HG03571 (cell line): ENCODE measurements at regions not wholly inside any gene's neighbourhood (a gene's known extent, or its start where the extent isn't known, plus 50 kb on each side); places are given as distances from the start of the nearest gene placed in this dataset.
"Not testable (repeated sequence)": the region's sequence is repeated elsewhere in the genome, so short reads cannot be mapped to it uniquely, and the experiment has no call there.

Experiments used
- ATAC-seq: cut with Tn5 transposase; IDR thresholded peaks from one replicate; pipeline ENCODE4 v1.9.1; 2021; ENCODE audit not compliant: unreplicated experiment

DNA sequence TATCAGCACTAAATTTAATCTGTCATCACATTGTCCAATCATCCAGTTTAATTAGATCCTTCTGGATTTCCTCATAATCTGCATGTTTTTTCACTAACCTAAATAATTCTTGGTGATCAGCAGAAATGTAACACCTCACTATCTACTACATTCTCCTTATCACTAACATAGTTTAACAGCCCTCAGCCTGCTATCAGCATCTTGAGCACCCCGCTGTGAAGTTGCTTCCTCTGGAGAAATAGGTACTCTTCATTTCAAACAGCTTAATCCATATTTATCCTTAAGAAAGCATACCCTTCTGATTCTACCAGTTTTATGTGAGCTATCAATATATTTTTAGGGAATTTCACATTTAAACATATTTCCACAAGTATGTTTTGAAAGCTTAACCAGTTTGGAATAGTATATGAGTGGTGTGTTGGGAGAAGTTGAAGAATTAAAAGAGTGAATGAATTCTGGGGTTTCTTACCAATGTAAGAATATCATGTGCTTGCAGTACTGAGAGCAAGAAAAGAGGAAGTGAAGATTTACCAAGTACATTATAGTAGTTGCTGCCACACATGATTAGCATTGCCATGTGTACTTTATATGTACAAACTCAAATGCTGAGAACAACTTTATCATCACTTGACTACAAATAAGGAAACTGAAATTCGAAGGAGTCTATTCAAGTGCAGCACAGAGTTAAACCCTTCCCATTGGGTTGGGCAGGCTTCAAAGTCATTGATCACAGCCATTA lies 771.1 kb upstream of the ADGRL4 start:
- peak; percentile 100 for ATAC-seq

DNA sequence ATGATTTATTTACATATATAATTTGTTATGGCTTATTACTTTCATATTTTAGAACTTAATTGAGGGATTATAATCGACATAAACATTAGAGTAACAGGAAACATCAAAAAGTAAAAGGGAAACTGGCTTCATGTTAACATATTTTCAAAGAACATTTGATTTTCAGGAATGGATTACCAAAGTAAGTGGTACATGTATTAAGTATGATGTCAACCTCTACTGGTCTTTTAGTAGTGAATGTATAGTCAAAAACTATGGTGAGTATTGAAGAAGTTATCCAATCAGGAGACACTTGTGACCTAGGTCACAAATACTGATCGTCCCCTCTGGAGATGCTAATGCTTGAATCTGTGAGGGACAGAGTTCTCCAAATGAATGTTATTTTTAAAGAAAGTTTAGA lies 768.9 kb upstream of the ADGRL4 start:
- ATAC-seq: no peak

- ATAC-seq: no peak
Observed at GRCh38 chr1:79773385-79773784, 766.9 kb upstream of the ADGRL4 start.

- ATAC-seq: no peak
Observed at GRCh38 chr1:79762461-79762860, 755.9 kb upstream of the ADGRL4 start.

- no peak for ATAC-seq
Observed at GRCh38 chr1:79760531-79760930, 754.0 kb upstream of the ADGRL4 start.

- no peak for ATAC-seq
Observed at GRCh38 chr1:79749607-79750006, 743.1 kb upstream of the ADGRL4 start.

DNA sequence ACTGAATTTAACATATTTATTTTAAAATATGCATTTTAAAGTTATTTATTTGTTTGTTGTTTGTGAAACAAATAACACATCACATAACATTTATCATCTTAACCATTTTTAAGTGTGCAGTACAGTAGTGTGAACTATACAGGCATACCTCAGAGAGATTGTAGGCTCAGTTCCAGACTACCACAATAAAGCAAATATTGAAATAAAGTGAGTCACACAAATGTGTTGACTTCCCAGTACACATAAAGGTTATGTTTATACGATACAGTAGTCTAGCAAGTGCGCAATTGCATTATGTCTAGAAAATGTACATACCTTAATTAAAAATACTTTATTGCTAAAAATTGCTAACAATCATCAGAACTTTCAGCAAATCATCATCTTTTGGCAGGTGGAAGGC lies 739.4 kb upstream of the ADGRL4 start:
- no peak for ATAC-seq

- no peak for ATAC-seq
Observed at GRCh38 chr1:79744746-79745145, 738.2 kb upstream of the ADGRL4 start.

DNA sequence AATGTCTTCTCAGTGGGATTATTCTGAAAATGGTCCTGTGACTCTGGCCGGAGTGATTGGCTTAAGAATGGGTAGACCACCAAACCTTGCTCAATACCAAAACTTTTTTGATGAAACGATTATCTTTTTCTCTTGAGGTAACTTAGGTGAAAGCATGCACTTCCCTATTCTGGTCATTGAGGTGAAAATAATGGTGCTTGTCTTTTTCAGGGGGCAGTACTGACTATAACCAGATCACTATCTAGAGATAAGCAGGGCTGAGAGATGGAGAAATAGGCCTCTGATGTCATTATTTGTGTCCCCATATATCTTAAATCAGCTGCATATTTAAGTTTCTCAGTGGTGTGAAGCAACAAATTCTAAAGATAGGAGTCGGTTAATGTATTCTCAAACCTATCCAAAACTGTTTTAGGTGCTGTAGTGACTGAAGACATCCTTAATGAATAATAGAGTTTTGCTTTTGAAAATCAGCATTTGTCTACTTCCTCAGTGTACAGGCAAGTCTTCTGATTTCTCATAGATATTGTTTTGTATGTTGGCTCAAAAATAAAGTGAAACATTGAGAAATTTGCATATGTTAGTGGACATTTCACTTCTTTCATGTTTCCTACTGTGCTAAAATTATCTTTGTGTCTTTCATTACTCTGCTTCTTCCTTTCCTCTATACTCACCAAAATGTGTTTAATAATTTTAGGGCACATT lies 735.3 kb upstream of the ADGRL4 start:
- ATAC-seq: peak; percentile 97

DNA sequence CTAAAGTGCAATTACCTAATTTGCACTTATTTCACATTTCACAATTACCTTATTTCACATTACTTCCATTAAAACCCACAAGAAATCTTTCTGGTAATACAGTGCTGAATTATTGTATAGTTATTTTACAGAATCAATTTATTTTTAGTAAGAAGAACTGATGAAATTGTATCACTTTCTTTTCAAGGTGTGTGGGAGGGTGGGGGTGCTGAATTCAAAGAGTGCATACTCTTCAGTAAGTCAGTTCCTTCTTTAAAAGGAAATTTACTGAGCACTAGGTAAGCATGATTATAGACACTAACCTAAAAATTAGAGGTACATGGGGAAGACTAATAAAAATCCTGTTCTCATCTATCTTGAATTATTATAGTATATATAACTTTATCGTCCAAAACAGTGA lies 731.6 kb upstream of the ADGRL4 start:
- no peak for ATAC-seq

DNA sequence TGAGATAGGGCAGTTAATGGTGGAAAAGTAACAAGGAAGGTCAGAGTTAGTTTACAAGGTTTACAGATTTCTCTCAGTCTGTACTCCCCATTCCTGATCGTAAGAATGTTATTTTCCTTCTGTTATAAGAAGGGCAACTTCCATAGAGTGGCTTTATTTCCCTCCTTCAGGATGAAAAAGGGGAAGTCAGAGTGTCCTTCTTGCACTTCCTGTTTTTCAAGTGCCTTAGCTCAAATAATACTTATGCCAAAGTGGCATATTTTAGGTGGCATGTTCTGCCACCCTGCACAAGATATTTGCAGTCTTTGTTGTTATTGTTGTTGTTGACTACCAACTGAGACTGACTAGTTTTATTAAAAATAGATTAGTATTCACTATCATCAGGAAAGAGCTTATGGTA lies 730.7 kb upstream of the ADGRL4 start:
- ATAC-seq: no peak

- ATAC-seq: no peak
Observed at GRCh38 chr1:79732950-79733349, 726.4 kb upstream of the ADGRL4 start.

DNA sequence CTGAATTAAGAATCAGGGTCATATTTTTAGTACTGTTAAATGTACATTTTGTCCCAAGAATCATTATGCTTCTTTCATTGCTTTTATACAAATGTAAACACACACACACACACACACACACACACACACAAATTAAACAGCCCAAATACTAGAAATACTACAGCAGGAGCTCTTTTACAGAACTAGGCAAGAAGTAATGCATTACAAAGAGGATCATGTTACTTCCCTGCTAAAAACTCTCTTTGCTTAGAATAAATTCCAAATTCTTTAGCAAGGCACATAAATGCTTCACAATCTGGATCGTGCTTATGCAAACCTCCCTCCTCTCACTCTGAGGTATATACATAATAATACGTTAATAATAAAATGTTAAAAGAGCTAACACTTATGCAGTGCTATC lies 720.4 kb upstream of the ADGRL4 start:
- ATAC-seq: no peak

DNA sequence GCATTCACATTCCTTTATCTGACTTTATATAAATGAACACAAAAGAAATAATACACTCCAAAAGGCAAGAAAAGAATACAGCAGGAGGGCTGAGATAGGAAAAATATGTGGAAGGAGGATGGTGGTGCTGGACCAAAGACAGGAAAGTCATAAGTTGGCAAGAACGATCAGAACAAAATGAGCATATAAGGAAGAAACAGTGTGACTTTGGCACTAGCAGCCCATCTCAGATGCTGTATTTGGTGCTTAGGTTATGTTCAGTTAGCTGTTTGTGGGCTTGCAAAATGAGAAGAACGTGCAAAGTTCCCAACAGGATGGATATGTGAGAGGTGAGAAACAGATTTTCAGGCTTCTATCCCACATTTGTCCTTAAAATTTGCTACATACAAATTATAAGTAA lies 719.8 kb upstream of the ADGRL4 start:
- no peak for ATAC-seq

GRCh38 chr1:79716447-79716846 lies 709.9 kb upstream of the ADGRL4 start:
- no peak for ATAC-seq

DNA sequence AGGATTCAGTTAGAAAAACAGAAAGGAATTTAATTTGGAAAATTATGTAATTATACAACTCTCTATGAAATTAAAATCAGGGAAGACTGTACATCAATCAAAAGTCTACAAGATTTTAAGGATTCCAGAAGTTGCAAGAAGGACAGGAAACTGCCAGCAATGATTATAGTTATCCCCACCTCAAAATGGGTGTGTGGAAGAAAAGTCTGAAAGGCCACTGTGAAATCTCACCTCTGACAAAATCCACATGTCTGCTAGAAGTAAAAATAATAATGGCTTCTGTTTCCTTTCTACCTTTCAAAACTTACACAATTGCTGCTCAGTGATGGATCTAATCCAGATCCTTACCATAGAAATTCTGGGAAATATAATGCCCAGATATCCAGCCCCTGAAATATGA lies 708.1 kb upstream of the ADGRL4 start:
- ATAC-seq: no peak

DNA sequence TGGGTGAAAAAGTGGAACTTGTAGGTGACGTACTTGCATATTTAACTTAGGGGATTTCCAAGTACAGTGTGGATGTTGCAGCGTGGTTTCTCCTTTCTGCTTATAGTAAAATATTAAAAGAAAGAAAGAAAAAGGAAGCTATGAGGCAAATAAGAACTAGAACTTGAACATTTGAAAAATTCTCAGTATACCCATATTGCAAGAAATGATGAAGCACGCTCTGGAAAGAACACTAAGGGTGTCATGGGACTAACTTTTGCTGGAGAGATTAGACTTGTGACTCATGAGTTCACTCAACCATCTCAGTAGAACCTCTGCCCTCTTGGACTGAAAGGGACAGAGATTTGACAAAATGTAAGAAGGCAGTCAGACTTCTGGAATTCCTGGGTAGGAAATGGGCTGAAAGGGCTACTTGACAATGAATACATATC lies 704.5 kb upstream of the ADGRL4 start:
- peak; percentile 88 for ATAC-seq

DNA sequence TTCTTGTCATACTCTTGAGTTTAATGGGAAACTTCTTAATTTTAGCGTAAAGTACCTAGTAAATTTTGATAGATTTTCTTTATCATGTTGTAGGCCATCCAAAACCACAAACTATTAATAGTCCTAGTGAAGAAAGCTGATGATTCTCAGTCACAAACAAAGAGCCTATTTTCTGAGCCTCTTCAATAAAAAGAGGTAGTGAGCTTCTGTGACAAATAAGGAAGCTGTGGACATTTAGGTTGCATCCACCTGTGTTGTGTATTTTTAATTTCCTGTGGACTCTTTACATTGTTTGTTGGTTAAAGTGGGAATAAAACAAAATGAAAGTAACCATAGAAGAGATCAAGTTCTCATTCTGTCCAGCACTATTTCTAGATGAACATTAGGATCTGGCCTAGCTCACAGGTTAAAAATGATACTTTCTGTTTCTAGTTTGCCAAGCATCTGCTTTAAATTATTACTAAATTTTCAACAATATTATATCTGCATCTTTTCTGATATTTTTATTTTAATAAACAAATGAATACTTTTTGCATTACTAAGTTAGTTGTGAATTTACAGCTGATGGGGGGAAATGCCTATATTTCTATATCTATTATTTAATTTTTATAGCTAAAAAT lies 702.2 kb upstream of the ADGRL4 start:
- no peak for ATAC-seq

- no peak for ATAC-seq
Observed at GRCh38 chr1:79705218-79705617, 698.7 kb upstream of the ADGRL4 start.

DNA sequence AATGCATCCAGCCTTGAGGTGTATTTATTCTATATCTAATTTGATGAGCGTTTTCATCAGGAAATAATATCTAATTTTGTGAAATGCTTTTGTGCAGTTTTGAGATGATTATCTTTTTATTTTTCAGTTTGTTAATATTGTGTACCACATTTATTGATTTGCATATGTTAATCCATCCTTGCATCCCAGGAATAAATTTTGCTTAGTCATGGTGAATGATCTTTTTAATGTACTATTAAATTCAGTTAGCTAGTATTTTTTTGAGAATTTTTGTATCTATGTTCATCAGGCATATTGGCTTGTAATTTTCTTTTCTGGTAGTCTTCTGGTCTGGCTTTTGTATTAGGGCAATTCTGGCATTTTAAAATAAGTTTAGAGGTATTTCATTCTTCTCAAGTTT lies 697.5 kb upstream of the ADGRL4 start:
- no peak for ATAC-seq

DNA sequence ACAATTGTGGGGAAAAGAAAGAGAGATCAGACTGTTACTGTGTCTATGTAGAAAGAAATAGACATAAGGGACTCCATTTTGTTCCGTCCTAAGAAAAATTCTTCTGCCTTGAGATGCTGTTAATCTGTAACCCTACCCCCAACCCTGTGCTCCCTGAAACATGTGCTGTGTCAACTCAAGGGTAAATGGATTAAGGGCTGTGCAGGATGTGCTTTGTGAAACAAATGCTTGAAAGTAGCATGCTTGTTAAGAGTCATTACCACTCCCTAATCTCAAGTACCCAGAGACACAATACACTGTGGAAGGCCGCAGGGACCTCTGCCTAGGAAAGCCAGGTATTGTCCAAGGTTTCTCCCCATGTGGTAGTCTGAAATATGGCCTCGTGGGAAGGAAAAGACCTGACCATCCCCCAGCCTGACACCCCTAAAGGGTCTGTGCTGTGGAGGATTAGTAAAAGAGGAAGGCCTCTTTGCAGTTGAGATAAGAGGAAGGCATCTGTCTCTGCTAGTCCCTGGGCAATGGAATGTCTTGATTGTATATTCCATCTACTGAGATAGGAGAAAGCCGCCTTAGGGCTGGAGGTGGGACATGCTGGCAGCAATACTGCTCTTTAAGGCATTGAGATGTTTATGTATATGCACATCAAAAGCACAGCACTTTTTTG lies 695.9 kb upstream of the ADGRL4 start:
- ATAC-seq: not testable (repeated sequence)

GRCh38 chr1:79695138-79695537 lies 688.6 kb upstream of the ADGRL4 start:
- ATAC-seq: peak; percentile 90
